ENCODE measurements at regions not wholly inside any gene's neighbourhood (a gene's known extent, or its start where the extent isn't known, plus 50 kb on each side); places are given as distances from the start of the nearest gene placed in this dataset.
"Not testable (repeated sequence)": the region's sequence is repeated elsewhere in the genome, so short reads cannot be mapped to it uniquely, and the experiment has no call there.

DNA sequence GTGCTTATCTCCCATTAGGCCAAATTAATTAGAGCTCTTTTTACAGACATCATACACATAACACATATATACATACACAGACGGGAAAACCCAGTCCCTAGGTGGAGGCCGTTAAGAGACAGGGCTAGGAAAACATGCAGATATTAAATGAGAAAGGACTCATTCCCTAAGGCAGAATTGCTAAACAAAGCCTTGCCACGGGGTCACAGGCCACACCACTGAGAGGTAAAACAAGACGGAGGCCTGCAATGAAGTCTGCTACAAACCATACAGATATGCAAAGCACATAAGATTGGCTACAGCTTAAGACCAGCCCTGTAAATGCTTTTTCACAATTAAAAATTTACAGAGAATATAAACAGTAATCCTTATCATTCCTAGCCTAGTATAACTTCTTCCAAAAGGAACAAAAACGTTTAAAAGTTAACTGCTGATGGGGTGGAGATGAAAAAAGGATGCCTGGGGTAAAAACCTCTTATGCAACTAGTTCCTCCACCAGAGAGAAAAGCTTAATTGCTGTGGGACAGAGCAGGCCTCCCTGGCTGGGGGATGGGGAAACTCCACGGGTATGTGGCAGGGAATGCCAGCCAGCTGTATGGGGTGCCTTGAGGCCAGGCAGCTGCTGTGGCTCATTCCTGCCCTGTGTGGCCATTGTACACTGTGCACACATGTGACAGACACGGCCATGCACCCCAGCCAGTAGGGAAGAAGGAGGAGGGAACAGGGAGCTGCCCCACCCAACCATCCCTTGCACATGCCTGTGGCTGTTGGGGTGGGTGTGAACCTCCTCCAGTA, 481.4 kb upstream of the LMCD1 start:
- no peak for DNase-seq

DNA sequence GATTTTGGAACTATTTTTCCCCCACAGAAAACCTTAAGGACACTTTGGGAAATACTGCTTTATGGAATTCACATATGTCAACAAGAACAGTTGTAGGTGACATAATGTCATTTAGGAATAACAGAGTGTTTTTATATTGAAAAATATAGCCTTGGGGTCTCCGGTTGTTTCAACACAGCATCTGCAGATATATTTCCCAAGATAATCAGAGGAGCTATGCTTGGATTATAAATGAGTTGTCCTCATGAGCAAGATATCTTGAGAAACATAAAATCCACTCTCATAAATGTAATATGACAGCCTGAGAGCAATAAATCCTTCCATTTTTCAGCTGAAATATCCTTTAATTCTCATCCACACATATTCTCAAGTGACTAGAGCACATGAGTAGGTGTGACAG, 473.7 kb upstream of the LMCD1 start:
- DNase-seq: no peak

DNA sequence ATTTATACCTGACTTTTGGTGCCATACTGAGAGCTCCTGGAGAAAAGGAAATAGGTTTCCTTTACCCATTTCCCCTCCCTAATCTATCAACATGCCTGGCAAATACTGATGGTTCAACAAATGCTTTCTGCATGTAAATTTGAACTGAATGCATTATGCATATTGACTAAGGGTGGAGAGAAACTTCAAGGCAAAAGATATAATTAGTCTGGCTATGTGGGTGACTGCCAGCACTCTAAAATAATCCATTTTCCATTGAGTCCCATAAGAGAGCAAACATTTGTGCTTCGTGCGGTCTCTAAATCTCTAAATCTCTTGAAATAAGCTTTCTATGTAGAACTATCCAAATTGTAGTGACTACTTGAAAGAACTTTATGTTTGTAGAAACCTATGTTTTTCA, 451.3 kb upstream of the LMCD1 start:
- no peak for DNase-seq

DNA sequence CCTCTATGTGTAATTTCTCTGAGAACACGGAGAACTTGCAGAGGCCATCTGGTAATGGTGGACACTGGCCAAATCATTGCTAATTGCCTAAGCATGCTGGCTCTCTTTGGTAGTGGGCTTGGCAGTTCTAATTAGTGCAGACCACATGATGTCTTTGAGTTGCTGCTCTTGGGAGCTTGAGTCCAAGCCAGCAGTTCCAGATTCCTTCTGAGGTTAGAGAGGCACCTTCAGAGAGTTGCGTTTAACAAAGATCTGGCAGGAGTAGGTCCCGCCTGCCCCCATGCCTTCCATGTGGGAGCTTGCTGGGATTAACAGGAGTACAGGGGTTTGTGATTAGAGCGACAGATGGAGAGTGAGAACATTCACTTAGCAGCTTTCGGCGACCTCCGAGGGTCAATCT, 449.0 kb upstream of the LMCD1 start:
- DNase-seq: no peak

DNA sequence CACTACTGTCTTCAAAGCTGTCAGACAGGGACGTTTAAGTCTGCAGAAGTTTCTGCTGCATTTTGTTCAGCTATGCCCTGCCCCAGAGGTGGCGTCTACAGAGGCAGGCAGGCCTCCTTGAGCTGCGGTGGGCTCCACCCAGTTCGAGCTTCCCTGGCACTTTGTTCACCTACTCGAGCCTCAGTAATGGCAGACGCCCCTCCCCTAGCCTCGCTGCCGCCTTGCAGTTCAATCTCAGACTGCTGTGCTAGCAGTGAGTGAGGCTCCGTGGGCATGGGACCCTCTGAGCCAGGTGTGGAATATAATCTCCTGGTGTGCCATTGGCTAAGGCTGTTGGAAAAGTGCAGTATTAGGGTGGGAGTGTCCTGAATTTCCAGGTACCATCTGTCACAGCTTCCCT, 433.5 kb upstream of the LMCD1 start:
- not testable (repeated sequence) for DNase-seq

DNA sequence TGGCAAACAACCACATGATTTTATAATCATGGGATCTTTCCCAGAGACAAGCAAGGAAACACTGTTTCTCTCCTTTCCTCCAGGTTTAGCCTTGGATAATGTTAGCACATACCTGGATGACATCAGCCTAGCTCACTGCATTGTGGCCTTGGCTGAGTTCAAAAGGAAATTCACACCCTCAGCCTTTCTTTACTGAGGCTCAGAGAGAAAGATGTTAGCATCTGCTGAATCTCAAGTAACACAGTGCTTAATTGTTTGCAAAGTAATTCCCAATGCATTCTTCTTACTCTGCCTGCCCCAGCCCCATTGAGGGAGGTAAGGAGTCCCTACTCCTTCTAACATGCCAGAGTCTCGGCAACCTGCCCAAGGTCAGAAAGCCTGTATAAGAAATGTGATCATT, 432.2 kb upstream of the LMCD1 start:
- no peak for DNase-seq

DNA sequence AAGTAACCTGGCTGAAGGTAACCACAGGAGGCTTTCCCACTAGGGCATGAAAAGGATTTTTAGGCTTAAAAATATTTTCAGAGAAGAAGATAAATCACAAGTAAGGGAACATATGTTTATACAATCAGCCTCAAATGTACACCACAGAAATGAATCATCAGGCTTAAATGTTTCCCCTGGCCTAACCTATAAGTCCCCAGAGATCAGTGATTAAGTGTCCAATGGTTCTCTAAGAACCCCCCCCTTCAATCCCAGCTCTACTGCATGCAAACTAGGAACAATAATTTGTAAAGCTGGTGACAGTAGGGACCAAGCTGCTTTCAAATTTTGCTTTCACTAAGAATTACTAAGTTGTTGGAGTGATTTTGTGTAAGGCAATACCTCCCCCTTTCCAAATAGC, 431.6 kb upstream of the LMCD1 start:
- DNase-seq: no peak

DNA sequence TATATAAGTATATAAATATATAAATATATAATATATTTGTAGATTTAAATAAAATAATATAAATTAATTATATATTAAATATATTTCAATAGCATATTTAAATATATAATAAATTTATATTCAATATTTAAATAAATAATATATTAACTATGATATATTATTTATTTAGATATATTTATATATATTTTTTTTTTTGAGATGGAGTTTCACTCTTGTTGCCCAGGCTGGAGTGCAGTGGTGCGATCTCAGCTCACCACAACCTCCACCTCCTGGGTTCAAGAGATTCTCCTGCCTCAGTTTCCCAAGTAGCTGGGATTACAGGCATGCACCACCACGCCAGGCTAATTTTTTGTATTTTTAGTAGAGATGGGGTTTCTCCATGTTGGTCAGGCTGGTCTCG, 426.9 kb upstream of the LMCD1 start:
- DNase-seq: not testable (repeated sequence)

DNA sequence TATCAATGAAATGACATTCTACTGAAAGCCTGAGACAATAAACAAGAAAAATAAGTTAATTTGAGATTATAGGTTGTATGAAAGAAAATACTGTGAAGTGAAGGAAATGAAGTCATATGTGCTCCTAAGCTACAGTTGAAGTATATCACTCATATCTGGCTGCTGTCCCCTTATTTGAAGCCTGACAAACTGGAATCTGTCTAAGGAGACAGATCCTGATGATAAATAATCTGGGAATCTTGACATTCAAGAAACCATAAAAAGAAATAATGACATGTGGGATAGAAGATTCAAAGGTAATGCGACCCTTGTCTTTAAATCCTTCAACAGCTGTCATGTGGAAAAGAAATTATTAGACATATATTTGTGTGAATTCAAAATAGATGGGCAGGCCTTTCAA, 424.5 kb upstream of the LMCD1 start:
- no peak for DNase-seq

DNA sequence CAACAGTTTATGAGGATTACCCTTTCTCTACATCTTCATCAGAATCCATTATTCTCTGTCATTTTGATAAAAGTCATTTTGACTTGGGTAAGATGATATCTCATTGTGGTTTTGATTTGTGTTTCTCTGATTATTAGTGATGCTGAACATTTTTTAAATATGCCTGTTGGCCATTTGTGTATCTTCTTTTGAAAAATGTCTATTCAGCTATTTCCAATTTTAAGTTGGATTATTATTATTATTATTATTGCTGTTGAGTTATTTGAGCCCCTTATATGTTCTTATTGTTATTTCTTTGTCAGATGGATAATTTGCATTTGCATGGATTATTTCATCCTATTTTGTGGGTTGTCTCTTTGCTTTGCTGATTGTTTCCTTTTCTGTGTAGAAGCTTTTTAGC, 421.2 kb upstream of the LMCD1 start:
- no peak for DNase-seq

DNA sequence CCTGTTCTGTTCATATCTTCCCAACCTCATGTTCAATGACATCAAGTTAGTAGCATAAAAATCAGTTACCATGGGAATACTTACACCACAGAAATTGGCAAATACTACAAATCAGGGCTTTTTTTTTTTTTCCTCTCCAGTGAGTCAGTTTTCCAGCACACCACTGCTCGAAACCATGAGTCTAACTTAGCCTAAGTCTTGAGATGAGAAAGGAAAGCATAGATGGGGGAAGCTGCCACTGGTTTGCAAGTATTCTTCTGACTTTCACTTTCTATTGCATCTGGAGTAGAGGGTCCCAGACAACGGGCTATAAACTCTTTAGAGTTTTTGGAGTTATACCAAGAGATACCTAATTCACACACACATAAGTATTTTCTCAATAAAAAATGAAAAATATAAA, 416.1 kb upstream of the LMCD1 start:
- no peak for DNase-seq

DNA sequence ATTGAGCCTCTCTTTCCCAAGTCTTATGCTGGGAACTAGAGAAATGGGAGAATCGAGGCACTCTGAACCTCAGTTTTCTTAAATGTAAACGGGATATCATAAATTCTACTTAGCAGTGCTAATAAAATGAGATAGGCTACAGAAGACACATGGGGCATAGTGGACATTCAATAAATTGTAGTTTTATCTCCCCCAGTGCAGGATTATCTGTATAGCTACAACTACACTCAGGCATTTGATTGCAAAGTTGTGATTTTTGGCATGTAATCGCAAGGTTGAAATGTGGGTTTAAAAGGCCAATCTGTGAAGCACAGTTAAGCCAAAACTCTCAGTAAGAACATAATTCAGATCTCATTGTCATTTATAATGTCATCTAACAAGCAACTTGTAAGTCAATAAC, 413.7 kb upstream of the LMCD1 start:
- DNase-seq: no peak

DNA sequence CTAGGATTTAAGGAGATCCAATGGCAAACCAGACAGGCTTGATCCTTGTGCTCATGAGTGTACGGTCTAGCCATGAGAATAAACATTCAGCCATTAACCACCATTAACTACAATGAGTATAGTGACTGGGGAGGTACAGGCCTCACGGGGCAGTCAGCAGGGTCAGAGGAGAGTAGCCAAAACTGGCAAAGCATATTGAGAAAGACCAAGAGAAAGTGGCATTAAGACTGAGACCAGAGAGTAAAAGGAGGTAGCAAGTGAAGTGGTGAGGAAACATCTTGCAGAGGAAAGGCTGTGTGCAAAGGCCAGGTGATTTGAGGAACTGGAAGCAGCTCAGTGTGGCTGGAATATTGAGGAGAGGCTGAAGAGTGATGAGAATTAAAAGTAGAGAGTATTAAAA, 407.2 kb upstream of the LMCD1 start:
- no peak for DNase-seq

DNA sequence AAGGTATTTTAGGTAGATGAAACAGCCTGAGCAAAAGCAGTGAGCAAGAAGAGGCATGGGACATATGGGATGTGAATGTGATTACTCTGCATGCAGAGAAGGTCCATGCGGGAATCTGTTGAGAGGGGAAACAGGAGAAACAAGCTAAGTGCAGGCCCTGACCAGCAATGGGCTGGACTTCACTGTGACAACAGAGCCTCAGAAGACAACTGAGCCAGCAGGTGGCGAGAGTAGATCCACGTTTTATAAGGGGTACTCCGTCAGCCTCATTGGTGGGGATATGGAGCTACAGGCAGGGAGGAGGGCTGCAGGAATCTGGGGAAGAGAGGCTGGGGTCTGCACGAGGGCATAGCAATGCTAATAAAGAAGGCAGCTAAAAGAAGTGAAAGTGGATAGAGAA, 405.9 kb upstream of the LMCD1 start:
- no peak for DNase-seq

DNA sequence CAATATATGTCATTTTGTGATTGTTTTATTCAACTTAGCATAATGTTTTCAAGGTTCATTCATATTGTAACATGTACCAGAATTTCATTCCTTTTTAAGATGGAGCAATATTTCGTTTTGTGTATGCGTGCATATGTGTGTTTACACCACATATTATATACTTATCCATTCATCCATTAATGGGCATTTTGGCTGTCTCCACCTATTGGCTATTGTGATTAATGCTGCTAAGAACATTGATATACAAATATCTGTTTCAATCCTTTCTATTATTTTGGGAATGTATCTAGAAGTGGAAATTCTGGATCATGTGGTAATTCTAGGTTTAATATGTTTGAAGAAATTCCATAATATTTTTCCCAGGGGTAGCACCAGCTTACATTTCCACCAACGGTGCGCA, 403.9 kb upstream of the LMCD1 start:
- no peak for DNase-seq

DNA sequence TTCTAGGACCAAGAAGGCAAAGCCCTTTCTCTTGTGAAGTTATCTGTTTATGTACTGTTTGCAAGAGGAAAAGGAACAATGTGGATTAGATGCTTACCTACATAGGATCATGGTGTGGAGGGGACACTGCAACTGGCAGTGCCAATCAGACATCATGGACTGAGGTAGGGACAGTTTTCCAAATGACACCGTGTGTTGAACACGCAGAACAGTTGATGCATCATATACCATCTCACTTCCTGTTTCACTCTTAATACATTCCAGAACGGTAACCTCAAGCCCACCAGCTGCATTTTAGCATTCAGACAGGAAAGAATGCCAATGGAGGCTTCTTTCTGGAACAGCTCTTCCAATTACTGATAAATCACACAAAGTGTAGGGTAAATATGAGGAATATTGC, 397.7 kb upstream of the LMCD1 start:
- no peak for DNase-seq

DNA sequence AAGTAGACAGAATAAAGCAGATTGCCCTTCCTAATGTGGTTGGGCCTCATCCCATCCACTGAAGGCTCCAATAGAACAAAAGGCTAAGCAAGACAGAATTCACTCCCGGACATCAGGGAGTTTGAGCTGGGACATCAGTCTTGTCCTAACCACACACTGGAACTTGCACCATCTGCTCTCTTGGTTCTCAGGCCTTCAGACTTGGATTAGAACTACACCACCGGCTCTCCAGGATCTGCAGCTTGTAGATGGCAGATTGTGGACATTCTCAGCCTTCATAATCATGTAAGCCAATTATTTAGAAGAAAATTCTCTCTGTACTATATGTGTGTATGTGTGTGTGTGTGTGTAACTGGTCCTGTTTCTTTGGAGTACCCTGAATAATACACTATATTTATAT, 394.7 kb upstream of the LMCD1 start:
- DNase-seq: no peak

DNA sequence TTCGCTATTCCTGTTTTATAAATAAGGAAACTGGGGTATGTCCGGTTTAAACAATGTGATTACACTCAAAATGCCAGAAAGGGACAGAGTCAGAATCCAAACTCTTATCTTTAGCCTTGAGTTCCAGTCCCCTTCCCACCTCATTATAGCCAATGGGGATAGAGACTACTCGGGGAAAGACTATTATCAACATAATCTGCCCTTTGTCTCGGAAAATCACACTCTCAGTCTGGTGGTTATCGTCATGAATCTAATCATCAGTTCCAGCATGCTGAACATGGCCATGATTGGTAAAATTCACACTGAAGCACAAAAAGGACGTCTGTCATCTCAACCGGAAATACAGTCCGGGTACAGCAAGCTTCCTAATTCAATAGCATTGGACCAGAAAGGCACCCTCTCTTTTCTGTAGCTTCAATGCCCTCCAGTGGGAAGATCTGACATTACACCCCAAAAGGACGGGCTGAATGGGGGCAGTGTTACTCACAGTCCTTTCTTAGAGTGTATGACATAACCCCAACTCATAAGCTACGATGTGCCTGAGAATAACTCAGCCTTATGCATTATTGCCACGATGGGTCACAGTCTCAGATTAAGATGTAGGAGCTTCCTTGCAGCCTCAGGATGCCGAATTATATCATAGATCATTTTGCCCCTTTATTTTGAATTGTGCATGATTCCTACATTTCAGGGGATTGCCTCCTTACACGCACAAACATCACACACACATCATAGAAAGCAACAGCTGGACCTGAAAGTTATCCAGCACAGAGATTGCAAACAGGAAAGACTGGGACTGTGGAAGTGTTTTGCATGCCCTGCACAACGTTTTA, 390.4 kb upstream of the LMCD1 start:
- peak; percentile 2 for DNase-seq

DNA sequence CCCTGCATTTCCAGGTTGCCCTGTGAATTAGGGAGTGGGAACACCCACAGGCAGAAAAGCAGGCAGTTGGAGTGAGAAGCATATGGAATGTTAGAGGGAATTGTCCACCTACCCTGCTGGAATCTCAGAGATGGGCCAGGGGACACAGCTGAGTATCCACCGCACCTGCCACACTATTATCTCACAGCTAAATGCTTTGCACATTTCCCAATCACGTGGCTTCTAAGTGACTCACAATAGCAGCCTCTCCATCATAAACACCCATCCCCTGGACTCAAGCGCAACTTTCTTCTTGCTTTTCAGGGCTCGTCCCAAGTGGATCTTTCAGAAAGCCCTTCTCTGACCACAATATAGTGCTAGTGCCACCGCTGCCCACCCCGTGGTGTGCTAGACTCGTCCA, 389.0 kb upstream of the LMCD1 start:
- no peak for DNase-seq

DNA sequence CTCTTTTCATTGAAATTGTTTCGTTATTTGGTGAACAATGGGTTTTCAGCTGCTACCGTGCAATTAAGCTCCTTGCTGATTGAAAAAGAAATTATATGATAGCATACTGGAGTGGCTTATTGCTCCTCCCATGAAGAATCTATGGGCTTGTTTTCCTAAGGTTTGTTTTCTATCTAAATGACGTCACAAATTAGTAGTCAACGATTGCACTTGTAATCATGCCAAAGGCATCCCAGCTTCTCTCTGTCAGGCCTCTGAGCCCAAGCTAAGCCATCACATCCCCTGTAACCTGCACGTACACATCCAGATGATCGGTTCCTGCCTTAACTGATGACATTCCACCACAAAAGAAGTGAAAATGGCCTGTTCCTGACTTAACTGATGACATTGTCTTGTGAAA, 388.0 kb upstream of the LMCD1 start:
- no peak for DNase-seq

DNA sequence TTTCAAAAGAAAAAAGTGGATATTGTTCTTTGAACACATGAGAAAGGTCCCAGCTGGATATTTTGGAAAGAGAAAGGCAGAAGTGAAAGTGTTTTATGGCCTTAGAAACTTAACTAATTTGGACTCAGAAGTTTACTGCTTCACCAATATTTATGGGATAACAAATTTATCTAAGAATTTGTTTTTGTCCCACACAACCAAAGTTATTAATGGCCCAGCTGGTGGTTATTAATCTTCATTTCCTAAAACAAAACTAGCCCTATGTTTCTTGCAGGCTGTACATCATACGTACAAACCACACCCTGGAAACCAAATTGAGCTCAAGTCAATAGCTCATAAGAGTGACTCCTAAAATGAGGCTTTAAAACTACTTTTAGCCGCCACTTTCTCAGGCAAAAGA, 372.9 kb upstream of the LMCD1 start:
- DNase-seq: no peak

DNA sequence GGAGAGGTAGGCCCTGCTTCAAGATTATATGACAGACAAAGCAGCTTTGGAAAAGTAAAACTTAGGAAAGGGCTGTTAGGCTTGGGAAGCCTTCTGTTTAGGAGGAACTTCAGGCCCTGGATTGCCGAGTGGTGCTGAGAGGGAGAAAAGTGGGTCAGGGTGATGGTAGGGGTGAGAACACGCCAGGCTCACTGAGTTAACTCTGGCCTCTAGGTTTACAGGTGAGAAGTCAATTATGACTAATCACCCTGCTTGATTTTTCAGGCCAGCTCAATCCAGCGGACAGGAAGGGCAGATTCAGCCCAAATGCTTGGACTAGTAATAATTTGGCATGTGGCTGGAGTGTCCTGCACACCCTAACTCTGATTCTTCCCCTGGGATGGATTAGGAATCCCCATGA, 365.1 kb upstream of the LMCD1 start:
- no peak for DNase-seq

DNA sequence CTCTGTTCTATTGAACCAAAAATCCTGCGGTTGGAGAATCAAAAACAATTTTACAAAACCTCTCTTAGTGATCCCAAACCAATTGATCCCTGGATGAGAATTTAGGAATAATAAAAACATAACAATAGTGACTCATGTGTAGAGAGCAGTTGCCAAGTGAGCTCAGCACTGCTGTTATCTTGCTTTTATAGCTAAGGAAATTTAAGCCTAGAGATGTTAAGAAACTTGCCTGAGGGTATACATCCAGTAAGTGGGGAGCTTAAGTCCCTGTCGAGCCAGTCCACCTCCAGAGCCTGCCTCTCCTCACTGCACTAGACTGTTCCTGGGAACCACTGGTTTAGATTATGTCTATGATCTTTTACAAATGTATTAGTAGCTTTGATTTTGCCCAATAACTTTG, 358.4 kb upstream of the LMCD1 start:
- DNase-seq: no peak

DNA sequence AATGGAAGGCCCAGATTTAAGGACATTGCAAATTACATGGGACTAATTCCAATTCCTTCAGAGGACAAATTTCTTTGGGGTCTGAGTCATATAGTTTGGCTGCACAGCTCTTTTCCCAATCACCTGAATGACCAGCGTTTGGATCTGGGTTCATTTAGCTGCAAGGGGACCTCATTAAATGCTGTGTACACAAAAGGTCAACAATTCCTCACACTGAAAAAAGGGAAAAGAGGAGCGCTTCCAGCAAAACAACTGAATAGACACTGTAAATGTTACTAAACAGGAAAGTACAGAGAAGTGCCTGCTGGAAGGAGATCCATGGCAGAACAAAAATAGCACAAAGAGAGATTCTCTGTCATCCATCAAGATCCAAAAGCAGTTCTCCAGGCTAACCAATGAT, 356.0 kb upstream of the LMCD1 start:
- DNase-seq: no peak

DNA sequence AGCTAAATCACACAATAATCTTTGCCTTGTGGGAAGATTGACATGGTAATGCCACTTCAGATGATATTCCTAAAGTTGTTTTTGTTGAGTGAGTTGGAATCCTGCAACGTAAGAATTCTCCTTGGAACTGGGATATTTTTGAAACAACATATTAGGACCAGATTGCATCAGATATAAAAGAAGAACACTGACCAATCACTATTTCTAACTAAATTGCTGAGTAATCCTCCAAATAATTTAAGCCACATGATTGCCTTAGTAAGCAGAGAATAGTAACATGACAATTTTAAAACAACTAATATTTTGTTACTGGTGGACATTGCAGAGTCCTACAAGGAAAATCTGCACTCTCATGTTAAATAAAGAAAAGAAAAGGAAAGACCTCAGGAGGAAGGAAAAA, 353.9 kb upstream of the LMCD1 start:
- DNase-seq: no peak

Data from NCI-H2227 treated with DMSO at 0.1 percent for 48 hours (cell line).